HG02970 (cell line): ENCODE measurements at regions not wholly inside any gene's neighbourhood (a gene's known extent, or its start where the extent isn't known, plus 50 kb on each side); places are given as distances from the start of the nearest gene placed in this dataset.

Experiments
- ATAC-seq: cut with Tn5 transposase; IDR thresholded peaks from one replicate; pipeline ENCODE4 v1.9.1; 2021; ENCODE audit warnings: mild to moderate bottlenecking, moderate library complexity, moderate number of reproducible peaks; ENCODE audit not compliant: unreplicated experiment, low FRiP score

- no peak for ATAC-seq
These were observed 92.2 kb upstream of the ATF7IP start for GRCh38 chr12:14272956-14273912.

DNA sequence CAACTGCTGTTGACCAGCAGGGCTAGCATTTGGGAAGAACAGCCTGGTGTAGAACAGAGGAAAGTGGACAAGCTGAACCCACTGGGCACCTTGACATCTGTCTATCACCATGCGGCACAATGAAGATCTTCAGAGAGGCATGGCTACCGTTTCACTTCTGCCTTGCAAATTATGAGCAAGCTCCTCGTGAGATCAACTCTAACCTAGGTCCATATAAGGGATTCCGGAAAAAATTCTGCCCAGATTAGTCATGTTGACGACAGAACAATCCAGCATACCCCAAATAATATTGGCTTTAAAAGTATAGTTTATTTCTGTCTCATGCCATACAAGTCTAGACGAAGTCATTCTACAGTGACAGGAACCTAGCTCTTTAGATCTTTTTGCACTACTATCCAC, 91.6 kb upstream of the ATF7IP start:
- no peak for ATAC-seq

DNA sequence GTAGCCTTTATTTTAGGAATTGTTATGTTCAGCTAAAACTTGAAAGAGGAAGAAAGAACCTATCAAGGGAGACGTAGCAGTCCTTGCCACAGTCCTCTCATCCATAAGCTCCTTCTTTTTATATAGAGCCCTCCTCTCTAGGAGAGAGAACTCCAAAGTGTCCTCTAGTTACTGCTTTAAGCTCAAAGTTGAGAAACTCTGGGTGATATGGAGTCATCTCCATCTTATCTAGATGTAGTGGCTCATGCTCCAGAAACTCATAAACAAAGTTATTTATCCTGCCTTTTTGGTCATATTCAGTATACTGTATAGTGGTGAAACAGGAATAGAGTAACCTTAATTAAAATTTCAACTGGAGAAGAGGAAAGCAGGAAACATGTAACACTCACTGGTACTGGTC, 90.4 kb upstream of the ATF7IP start:
- no peak for ATAC-seq

GRCh38 chr12:14275886-14276285, 89.6 kb upstream of the ATF7IP start:
- ATAC-seq, result no peak

- ATAC-seq, result no peak
These were observed 87.1 kb upstream of the ATF7IP start for GRCh38 chr12:14278294-14278953.

DNA sequence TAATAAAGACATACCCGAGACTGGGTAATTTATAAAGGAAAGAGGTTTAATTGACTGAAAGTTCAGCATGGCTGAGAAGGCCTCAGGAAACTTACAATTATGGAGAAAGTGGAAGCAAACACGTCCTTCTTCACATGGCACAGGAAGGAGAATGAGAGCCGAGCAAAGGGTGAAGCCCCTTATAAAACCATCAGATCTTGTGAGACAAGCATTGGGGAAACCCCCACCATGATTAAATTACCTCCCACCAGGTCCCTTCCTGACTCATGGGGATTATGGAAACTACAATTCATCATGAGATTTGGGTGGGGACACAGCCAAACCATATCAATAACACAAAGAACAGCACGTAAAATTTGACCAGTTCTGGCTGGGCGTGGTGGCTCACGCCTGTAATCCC, 85.6 kb upstream of the ATF7IP start:
- no peak for ATAC-seq

DNA sequence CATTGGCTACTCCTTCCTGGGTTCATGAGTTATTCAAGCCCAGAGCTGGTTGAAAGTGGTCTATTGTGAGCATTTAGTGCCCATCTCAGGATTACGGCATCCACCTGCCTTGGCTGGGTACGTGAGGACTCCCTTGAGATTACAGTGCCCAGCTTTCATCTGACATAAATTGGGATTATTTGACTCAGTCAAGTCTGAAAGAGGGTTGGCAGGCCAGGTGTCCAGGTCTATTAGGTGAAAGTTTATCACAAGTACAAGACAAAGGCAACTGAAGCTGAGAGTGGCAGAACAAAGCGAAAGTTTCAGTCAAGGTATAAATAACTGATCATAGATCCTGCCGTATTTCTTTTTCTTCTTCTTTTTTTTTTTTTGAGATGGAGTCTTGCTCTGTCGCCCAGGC, 84.6 kb upstream of the ATF7IP start:
- no peak for ATAC-seq

GRCh38 chr12:14281539-14281938, 83.9 kb upstream of the ATF7IP start:
- ATAC-seq, result no peak

GRCh38 chr12:14283489-14284144, 81.9 kb upstream of the ATF7IP start:
- no peak for ATAC-seq

GRCh38 chr12:14284184-14284722, 81.2 kb upstream of the ATF7IP start:
- no peak for ATAC-seq

- no peak for ATAC-seq
These were observed 75.9 kb upstream of the ATF7IP start for GRCh38 chr12:14289601-14290000.

- ATAC-seq, result no peak
These were observed 74.5 kb upstream of the ATF7IP start for GRCh38 chr12:14290951-14291350.

GRCh38 chr12:14303661-14304155, 61.8 kb upstream of the ATF7IP start:
- no peak for ATAC-seq

DNA sequence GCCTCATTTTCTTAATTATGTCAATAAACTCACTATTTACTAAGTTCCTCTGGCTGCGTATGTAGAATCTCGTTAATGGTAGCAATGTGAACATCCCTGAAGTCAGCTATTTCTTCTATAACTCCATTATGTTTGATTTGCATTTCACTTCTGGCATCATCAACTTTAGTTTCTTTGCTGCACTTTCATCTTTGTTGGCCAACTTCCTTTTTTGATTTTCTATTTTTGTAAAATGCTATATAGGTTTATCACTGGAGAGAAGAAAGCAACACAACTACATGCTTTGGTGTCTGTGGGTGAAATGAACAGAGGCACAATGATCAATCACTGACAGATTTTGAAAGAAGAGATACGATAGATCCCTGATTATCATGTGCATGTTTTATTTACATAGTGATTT, 58.5 kb upstream of the ATF7IP start:
- ATAC-seq, result no peak

- ATAC-seq, result no peak
These were observed 57.0 kb upstream of the ATF7IP start for GRCh38 chr12:14308516-14308915.

GRCh38 chr12:14310866-14311265, 54.6 kb upstream of the ATF7IP start:
- no peak for ATAC-seq

DNA sequence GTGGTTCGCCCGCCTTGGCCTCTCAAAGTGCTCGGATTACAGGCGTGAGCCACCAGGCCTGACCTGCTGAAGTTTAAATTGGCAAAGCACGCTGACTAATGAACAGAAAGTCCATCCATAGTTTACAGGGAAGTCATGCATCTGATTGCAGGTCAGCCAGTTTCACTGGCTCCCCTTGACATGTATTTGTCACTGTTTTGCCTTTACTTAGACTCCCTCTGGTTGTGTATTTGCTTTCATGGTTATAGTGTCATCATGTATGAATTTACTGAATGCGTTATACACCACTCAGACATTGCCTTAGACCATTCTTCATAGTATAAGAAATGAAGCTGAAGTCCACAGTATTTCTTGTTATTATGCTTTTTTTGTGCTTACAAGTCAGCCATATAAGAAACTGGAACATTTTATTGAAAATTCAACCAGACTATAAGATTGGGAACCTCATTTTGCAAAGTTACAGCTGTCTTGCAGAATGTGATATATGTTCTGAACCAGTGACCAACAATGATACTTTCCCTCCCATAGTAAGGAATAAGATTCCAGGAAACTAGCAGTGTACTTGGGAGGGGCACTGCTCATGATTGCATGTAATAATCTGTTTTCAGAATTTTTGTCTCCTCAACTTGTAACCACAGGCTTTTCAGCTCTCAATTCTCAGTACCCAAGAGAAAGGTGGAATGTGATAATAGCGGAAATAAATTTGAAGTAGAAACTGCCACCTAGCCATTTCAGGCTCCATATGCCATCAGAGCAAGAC, 51.9 kb upstream of the ATF7IP start:
- no peak for ATAC-seq

- no peak for ATAC-seq
These were observed 50.7 kb upstream of the ATF7IP start for GRCh38 chr12:14314801-14315200.

DNA sequence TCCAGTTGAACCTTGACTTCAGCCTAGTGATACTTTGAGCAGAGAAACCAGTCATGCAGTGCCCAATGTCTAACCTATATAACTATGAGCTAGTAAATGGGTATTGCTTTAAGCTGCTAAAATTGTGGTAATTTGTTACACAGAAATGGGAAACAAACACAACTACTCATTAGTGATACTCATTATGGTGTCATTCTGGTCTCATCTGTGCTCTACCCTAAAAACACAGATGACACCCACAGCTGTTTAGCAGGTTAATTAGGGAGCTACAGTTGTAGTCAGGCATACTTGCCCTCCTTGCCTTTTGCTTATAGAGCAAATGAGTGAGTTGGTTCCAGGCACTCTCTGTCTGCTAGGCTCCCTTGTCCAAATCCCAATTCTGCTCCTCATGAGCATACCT, 50.0 kb upstream of the ATF7IP start:
- ATAC-seq, result no peak
